Retina (tissue), 1 donor: ENCODE measurements at regions not wholly inside any gene's neighbourhood (a gene's known extent, or its start where the extent isn't known, plus 50 kb on each side); places are given as distances from the start of the nearest gene placed in this dataset.

Experiments
- DNase-seq: peaks from one replicate; pipeline ENCODE4 v3.0.0-alpha.2; 2016

DNA sequence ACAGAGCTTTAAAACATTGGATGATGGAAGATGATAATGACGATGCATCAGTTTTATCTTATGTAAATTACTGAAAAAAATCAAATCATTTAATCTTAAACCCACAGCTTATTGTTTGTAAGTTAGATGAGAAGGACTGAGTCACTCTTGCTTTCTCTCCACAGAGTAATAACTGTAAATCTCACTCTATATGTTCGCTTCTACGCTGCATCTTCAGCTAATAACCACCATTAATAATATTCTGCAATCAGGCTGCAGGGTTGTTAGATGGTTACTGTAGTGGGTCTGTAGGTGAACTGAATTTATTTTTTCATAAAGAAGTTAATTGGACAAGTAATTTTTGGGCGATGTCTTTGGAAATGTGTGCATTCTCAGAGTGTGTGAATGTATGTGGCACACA is 260.0 kb downstream of the FAT3 start:
- DNase-seq, result no peak

DNA sequence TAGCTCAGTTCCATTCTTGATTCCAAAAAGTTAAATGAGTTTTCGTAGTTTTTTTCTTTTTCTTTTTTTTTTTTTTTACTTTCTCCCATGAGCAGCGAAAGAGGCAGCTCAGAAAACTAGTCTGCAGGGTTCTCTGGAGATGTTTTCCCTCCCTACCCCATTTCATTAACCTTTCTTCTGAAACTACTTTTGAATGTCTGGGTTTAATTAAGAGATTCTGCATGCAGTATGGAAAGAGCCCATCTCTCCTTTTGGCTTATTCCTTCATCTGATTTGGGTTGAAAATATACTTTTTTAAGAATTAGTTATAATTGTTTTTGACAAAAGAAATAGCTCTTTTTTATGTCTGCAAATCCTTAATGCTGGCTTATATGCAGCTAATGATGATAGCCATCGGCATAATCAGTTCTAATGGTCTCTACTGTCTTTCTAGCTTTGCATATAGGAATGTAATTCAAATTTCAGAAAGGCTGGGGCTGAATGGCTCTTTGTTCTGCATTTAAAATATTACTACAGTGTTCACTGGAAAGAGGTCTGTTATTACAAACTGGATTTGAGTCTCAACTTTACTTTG is 265.3 kb downstream of the FAT3 start:
- DNase-seq, result no peak

DNA sequence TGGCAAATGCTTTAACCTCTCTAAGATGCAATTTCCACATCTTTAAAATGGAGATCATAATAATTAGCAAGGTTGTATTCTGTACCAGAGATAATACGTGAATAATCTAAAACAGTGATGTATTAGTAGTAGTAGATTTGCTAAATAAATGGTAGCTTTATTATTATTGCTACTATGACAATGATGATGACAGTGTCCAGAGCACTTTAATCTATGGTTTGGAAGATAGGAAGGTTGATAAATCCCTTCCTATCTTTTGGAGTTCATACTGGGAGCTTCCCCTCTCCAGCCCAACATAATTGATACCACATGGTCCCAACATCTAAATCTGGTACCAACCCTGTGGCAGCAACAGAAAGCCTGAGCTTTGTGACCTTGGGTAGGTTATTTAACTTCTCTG is 267.8 kb downstream of the FAT3 start:
- no peak for DNase-seq

DNA sequence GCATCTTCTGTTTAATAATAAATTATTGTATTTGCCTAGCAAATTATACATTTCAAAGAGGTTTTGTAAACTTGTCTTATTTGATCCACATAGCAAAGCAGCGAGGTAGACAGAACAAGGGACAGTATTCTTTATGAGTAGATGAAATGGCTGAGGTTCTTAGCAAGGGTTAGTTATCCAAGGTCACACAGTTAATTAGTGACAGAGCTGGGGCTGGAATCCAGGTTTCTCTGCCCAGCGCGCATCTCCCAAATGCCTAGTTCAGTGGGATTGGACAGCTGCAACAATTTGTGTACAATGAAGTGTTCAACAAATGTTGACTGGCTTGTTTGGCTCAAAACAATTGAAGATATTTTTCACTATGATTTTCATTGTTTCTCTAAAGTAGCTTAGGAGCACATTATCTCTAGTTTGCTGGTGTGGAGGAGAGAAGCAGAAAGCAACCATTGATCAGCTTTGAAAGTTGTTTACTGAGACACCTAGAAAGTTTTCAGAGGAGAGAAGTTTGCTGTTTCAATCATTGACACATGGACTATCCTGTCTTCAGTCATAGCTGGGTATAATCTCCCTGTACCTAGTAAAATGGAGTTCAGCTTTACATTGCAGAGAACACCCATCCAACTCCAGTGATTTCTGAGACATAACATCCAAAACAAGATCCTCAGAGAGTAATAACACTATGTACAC is 270.6 kb downstream of the FAT3 start:
- no peak for DNase-seq

DNA sequence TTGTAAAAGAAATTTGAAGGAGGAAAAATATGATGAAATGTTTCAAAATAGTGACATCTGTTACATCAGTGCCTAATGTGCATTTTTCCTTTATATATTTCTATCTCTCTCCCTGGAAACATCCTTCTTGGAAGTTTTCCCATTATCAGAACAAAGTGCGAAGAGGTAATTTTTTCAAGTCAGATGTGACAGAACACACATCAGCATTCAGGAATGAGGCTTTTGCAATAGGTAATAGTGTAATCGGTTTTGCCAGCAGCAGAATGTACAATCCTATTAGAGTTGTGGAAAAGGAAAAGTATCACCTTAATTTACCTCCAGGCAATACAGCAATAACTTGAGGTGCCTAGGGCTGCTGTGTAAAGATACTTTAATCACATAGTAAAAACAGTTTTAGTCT is 275.8 kb downstream of the FAT3 start:
- no peak for DNase-seq

DNA sequence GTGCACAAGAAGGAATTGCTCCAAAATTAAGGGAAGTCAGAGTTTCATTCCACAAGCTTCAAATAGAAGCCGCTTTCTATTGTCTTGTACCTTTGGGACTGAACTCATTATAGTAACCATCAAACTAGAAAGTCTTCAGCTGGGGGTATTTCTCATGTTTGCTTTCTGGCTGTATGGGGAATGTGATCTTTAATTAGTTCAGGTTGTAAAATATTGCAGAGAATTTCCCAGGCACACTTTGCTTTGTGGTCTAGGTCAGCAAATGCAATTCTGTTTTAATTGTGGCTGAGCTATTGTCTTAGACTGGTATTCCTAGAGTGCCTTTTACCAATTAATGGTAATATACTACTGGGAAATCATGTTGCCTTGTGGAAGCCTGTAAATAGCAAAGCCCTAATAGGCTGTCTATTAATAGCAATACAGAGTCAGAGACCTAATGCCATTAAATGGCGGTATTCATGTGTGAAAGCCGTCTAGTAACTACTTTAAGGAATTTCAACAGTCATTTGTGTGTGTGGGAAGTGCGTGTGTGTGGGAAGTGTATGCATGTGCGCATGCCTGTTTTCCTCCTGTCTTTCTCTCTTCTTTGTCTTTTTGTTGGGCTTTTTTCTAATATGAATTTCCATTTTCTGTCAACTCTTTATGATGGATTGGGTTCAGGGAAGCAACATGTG is 276.6 kb downstream of the FAT3 start:
- peak; percentile 60 for DNase-seq

DNA sequence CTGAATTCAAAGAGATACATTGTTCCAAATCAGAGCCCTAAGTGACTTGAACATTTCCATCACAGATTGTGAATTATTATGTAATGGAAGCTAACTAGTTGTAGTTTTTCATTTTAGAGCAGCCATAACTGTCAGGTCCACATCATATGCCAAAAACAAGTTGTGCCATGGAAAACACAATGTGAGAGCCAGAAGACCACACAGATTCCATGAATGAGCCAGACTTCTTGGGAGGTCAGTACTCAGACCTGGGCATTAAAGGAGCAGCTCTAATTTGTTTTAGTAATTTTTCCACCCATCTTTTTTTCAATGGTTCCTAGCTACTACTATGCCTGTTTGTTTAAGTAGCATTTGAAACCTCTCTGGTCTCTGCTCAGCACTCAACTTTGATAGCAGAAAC is 279.4 kb downstream of the FAT3 start:
- no peak for DNase-seq

DNA sequence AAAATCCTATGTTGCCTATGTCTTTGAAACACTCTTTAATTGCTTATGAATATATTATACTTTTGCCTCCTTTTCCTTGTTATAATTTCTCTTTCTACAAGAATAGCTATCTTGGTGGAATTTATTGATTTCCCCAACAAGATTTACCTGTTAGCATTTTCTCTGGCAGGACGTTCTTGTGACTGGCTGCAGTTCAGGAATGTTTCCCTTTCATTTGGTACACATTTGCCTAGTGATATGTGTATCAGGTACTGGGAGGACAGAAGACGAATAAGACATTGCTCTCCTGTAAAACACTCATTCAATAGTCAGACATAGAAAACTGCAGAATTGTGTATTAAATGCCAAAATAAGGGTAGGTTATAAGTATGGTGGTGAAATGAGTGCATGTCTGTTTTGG is 279.9 kb downstream of the FAT3 start:
- no peak for DNase-seq

DNA sequence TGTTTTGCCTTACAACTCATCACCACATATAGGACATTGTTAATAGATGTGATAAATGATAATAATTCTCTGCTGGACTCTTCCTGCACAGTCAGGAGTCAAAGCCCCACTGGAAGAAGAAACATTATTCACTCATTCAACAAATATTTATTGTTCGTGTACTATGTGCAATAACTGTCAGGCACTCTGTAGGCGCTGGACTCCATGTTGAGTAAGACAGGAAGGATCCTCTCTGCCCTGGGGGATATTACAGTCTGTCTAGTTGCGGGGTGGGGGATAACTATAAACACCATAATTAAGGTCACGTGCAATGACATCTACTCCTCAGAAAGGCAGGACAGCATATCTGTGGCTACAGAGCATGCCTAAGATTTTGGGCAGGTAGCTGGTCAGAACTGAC is 281.1 kb downstream of the FAT3 start:
- DNase-seq, result no peak

DNA sequence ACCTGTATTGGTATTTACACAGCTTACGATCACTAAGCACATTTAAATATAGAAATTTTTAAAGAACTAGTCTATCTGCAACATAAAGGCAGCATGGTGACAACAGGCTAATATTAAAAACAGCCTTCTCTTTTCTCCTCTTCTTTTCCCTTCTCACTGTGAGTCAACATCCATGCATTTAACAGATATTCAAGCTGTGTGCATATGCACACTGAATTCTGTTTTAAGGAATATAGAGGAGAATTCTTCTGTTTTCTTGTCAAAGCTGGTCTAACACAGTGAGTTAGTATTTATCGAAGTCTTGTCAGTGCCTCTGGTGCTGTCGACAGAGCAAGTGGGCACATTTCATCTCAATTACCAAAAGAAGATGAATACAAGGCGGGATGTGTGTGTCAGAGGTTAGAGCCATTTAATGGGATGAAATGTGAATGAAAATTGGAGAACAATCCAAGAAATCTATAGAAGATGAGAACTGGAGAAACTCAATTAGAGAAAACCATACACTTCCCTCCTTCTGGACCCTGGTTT is 282.3 kb downstream of the FAT3 start:
- DNase-seq, result no peak

DNA sequence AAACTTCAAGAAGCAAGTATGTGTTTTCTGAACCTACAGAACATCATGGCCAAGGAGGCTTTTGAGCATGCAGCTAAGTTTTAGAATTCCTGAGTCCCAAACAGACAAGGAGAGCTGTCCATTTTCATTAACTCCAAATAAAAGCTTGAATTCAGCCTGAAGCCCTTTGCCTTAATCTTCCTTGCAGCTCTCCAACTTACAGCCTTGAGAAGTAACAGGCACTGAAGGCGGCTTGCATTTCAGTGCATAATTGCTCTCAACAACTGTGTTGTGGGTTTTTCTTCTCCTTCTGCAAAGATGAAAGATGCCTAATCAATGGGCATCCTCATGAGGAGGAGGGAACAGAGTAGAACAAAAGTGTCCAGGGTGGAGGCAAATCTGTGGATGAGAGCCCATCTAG is 286.0 kb downstream of the FAT3 start:
- DNase-seq, result peak; percentile 76

DNA sequence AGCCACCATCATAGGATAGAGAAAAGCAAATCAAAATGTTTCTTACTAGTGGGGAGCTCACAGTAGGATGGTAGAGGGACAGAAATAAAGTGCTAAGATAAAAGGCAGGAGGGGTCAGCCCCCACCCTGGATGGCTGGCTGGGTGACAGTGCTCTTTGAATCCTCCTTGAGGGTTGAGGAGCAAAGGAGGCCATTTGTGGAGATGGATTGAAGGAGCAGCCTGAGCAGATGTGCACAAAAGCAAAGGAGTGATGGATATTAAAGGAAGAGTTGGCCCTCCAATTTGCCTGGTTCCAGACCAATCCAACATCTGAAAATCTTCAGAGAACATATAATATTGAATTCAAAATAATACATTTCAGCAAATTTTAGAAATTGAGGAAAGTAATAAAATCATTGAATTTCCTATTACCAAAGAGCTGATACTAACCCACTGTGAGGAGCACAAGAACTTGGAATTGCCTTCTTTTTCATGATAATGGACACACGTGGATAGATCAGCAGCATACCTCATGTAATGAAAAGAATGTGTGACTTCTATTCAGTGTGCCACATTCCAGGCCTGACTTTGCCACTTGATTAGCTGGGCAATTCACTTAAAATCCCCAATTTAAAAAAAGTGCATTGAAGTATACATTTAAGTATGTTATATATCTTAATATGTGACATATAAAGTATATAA is 287.0 kb downstream of the FAT3 start:
- no peak for DNase-seq

DNA sequence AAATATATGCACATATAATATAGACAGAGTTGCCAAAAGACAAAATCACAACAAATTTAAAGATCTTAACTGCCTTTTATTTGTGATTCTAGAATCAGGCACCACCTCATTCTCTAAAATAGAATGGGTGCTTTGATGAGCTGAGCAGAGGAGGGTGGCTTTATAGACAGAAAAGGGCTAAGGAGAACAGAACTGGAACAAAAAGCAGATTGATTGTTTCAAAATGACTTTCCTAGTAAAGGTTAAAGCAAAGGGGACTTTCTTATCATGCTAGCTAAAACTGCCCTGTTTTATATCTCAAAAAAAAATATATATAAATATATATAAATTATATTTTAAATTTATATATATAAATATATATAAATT is 287.6 kb downstream of the FAT3 start:
- DNase-seq, result no peak

DNA sequence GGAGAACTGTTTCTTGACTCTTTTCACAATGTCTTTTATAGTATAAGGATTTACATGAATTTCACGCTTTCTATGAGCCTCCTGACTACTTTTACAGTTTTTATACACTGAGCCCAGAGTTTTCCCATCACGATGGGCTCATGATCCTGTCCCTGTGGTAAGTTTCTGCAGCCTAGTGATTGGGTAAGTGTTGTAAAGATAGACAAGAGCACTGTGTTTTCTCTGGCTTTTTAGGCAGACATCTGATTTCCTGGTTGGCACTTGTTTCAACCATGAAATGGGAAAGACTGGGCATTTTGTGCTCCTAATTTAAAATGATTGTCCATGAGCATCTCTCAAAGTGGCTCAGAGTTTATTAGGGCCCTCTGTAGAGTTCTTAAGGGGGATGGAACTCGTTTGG is 299.0 kb downstream of the FAT3 start:
- no peak for DNase-seq

DNA sequence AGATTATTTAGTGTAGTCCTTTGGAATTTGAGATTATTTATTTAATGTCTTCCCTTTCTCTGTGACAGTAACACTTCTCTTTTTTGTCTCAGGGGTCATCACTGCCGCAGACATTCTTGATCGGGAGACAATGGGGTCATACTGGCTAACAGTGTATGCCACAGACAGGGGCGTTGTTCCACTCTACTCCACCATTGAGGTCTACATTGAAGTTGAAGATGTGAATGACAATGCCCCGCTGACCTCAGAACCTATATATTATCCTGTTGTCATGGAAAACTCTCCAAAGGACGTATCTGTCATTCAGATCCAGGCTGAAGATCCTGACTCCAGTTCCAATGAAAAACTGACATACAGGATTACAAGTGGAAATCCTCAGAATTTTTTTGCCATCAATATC is 299.9 kb downstream of the FAT3 start:
- DNase-seq, result no peak

DNA sequence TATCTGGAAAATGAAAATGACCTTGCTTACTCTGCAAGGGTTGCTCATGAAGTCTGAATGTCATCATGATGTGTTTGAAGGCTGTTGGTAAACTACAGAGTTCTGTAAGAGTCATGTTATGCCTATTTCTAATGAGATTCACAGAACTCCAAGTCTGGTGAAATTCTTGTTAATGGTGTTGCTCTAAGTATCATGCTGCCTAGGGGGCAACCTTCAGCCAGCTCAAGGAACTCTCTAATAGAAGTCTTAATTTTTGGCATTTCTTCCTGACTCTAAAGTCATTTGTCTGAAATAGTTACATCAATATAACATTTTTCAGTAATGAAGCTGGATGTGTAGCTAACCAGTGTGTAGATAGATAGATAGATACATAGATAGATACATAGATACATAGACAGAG is 302.8 kb downstream of the FAT3 start:
- no peak for DNase-seq

DNA sequence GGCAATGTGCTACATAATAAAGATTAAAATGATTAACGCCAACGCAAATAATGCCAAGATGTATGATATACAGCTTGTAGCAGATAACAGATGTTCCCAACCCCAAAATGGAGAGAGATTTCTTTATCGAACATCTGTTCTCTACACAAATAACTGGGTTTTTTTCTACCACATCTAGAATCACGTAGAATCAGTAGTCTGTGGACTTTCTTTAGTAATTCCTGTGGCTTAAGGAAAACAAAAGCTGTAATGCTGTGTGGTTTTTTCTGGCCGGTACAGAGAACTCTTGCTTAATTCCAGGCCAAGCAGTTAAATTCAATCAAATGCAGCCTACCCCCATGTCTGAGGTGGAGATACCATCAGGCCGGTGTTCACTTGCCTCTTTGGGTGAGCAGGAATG is 303.4 kb downstream of the FAT3 start:
- no peak for DNase-seq

DNA sequence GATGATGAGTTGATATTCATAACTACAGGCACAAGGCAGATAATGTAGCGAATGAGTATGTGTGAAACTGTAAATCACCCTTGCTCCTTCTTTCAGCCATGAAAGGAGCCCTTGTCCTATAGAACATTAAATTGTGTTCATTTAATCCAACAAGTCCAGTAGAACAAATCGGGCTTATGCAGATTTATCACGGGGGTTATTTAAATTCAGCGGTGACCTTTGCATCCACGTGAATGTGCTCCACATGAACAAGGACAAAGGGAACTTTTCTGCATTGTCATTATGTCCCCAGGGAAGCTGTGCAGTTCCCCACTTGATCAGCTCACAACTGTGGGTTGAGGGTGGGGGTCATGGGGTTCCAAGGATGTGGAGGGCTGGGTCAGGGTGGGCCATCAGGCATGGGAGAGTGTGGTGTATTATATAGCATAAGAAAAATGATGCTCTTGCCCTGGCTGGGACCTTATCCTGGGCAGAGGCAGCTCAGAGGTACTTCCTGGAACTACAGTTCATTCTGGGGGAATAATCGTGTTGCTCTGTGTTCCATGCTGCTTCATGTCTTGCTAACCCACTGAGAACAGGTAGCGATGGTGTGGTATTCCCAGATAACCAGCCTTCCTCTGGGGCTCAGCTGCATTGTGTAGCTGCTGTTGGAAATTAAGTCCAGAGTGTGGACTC is 306.6 kb downstream of the FAT3 start:
- DNase-seq, result peak; percentile 13

DNA sequence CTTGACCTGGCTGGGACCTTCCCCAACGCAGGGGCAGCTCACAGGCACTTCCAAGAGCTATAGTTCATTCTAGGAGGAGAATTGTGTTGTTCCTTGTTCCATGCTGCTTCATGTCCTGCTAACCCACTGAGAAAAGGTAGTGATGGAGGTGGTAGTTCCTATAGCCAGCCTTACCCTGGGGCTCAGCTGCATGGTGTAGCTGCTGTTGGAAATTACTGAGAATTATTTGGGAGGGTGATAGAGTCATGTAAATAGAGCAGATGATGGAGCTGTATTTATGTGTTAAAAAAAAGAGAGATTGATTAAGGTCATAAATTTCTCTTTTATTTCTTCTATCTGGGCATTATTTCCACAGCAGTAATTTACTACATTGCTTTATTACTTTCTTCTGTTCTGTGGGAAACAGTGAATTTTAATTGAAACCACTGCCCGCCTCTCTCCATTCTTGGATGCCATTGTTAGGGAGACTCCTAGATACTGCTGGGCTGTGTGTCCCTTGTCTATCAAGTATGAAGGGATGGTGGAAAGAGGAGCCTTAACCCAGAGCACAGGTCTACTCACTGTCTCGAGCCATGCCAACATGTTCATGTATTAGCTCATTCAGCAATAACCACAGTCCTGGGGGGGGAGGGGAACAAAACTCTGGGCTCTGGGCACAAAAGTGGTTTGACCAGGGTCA is 309.2 kb downstream of the FAT3 start:
- DNase-seq, result no peak

DNA sequence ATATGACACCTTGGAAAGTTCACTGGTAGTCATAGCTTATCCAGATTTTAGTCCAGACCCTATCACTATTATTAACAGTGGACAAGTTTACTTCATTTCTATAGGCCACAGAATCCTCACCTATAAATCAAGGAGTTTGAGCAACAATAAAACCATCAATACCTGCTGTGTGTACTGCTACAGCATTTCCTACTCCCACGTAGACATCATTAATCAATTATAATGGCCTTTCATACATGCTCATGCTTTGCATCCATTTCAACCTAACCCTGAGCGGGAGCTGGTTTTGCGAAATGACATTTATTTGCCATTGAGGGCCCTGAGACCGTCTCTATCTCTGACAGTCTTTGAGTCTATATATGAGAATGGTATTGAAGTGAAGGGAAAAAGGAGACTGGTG is 312.3 kb downstream of the FAT3 start:
- DNase-seq, result no peak

DNA sequence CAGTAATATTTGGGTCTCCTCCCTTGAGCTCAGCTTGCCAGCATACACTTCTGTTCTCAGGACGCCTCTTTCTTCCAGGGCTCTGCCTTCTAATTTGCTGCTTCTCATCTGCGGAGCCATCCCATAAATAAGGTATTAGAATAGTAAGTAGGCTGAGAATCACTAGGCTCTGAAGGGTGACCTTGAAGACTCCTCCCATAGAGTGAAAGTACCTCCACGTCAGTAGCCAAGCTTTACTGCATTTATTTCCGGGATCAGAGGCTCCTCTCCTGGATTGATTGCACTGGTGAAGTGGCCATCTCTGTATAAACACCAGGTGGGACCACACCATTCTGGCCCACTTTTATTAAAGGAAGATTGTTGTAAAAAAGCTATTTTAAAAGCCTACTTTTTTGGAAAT is 315.5 kb downstream of the FAT3 start:
- DNase-seq, result no peak

DNA sequence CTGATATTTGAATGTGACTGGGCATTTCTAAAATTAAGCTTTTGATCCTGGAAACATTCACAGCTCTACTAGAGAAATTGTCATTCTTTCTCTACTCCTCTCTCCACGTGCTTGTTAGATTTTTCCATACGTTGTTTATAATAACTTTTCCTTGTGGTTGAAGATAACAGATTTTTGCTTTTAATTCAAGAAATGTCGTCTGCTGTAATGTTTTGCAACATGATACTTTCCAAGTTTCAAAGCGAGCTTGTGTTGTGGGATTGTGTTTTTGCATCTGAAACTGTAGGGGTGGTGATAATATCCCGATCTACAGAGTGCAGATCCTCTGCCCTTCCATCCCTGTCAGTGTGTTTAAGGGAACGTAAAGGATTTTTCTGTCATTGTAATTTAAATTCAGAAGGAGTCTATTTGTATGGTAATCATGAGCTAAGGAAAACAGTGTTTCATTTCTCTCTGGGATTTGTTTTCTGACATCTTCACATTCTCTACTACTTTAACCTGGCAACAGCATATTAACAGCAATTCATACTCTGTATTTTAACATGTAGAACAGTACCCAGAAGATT is 321.4 kb downstream of the FAT3 start:
- DNase-seq, result no peak
